SU-DHL-6 (cell line): ENCODE measurements at regions not wholly inside any gene's neighbourhood (a gene's known extent, or its start where the extent isn't known, plus 50 kb on each side); places are given as distances from the start of the nearest gene placed in this dataset.

Source experiments
- H2AFZ ChIP-seq: fragments of 200-600 bp; sonication (generic); 2 replicates; pipeline ENCODE4 v1.6.1; 2014; ENCODE audit warnings: low read depth, mild to moderate bottlenecking, moderate library complexity, mixed read lengths, antibody characterized with exemption, low read length; ENCODE audit not compliant: severe bottlenecking
- H3F3A ChIP-seq: fragments of 200-600 bp; shearing (Covaris generic); 2 replicates; pipeline ENCODE4 v1.6.0; 2016; ENCODE audit warnings: antibody characterized with exemption, mild to moderate bottlenecking; ENCODE audit not compliant: insufficient read depth
- H3K27ac ChIP-seq: fragments of 200-600 bp; sonication (generic); 2 replicates; pipeline ENCODE4 v1.5.1; 2016; ENCODE audit warnings: low read depth, mild to moderate bottlenecking, low read length, moderate library complexity, mixed read lengths
- H3K27me3 ChIP-seq: fragments of 200-600 bp; sonication (generic), shearing (Covaris generic); 2 replicates; pipeline ENCODE4 v1.6.0; 2014; ENCODE audit warnings: mild to moderate bottlenecking, low read length
- H3K36me3 ChIP-seq: fragments of 200-600 bp; sonication (generic); 2 replicates; pipeline ENCODE4 v1.6.1; 2014; ENCODE audit warnings: mild to moderate bottlenecking, low read length, mixed read lengths
- H3K4me2 ChIP-seq: fragments of 300-600, 200-600 bp; shearing (Covaris generic), sonication (generic); 2 replicates; pipeline ENCODE4 v1.6.0; 2014; ENCODE audit warnings: low read length, low read depth, mild to moderate bottlenecking; ENCODE audit not compliant: poor library complexity, severe bottlenecking
- H3K4me3 ChIP-seq: fragments of 200-600 bp; sonication (generic); 2 replicates; pipeline ENCODE4 v1.5.1; 2014; ENCODE audit warnings: antibody characterized with exemption, low read length, mild to moderate bottlenecking, mixed read lengths; ENCODE audit not compliant: insufficient read depth, poor library complexity, severe bottlenecking
- H3K79me2 ChIP-seq: fragments of 200-600 bp; sonication (generic); 2 replicates; pipeline ENCODE4 v1.6.1; 2014; ENCODE audit warnings: mild to moderate bottlenecking, low read length, moderate library complexity; ENCODE audit not compliant: insufficient read depth
- H3K9ac ChIP-seq: fragments of 200-600 bp; sonication (generic); 2 replicates; pipeline ENCODE4 v1.7.0; 2014; ENCODE audit warnings: mild to moderate bottlenecking, low read length
- H3K9me2 ChIP-seq: fragments of 200-600 bp; sonication (generic); replicated peaks from 2 replicates; pipeline ENCODE4 v1.6.1; 2014; ENCODE audit warnings: low read length; ENCODE audit not compliant: insufficient read depth
- H3K9me3 ChIP-seq: fragments of 200-600 bp; sonication (generic); 2 replicates; pipeline ENCODE4 v1.6.1; 2014; ENCODE audit warnings: low read length, mixed read lengths; ENCODE audit not compliant: insufficient read depth
- H4K20me1 ChIP-seq: fragments of 200-600 bp; sonication (generic); 2 replicates; pipeline ENCODE4 v1.6.1; 2014; ENCODE audit warnings: low read depth, mild to moderate bottlenecking, antibody characterized with exemption, low read length, moderate library complexity, mixed read lengths
- CTCF ChIP-seq: fragments of 200-600 bp; sonication (generic); IDR thresholded peaks from one replicate; pipeline ENCODE4 v1.5.1; 2017; ENCODE audit warnings: antibody characterized with exemption, mild to moderate bottlenecking, low read length, moderate library complexity; ENCODE audit not compliant: insufficient read depth, poor library complexity, severe bottlenecking
- EZH2phosphoT487 ChIP-seq: fragments of 200-600 bp; sonication (generic), shearing (Covaris generic); conservative IDR thresholded peaks from 2 replicates; pipeline ENCODE4 v1.6.1; 2018; ENCODE audit warnings: mild to moderate bottlenecking, antibody characterized with exemption, low read length, moderate library complexity, mixed read lengths

- H3K27ac ChIP-seq: no peak overlapping the region
- no peaks in the 10 kb centered on the region for H3F3A ChIP-seq
- H3K9me3 ChIP-seq: no peaks in the 10 kb centered on the region
- no peak overlapping the region for H3K4me2 ChIP-seq
- TF ChIP-seq CTCF: no peak
- TF ChIP-seq EZH2phosphoT487: no peak
- no peaks in the 10 kb centered on the region for H4K20me1 ChIP-seq
- no peaks in the 10 kb centered on the region for H3K27me3 ChIP-seq
- no peak overlapping the region for H3K9ac ChIP-seq
- H3K9me2 ChIP-seq: no peaks in the 10 kb centered on the region
- H3K36me3 ChIP-seq: no peaks in the 10 kb centered on the region
- no peak overlapping the region for H2AFZ ChIP-seq
- no peaks in the 10 kb centered on the region for H3K79me2 ChIP-seq
- no peak overlapping the region for H3K4me3 ChIP-seq
Measured at GRCh38 chr16:85978291-85978775, 79.4 kb downstream of the IRF8 start.

DNA sequence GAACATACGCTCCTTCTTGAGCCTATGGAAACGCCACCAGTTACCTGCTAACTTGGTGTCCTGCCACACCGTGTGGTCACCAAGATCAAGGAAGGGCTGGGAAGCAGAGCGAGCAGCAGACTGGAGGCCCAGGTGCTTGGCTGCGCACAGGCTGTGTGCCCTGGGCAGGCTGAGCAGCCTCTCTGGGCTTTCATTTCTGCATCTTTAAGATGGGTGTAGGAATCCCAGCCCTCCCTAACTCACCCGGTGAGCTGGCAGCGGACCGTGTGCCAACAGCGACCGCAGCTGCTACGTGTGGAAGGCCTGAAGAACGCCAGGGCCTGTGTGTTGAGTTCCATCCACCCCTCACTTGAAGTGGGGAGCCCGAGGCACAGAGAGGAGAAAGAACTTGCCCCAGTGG, 80.0 kb downstream of the IRF8 start:
- Histone ChIP-seq H3K27me3 (no peaks in the 10 kb centered on the region), H3K4me2 (no peak overlapping the region)
- TF ChIP-seq CTCF (no peak), EZH2phosphoT487 (no peak)

DNA sequence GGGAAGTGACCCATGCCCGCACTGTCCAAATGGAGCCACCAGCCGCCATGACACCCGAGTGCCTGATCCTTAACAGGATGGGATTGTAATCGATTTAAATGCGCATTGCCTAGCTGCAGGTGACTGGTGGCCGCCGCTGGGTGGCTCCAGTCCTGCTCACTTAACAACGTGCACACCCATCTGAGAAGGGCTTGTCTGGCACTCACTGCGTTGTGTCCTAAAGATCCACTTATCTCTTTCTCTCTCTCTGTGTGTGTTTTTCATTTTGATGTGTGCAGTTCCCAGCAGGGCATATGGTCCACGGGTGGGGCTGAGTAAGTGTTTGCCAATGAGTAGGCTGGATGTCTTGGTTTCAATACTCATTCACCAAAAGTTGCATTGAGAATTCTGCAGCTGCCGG, 80.6 kb downstream of the IRF8 start:
- H3K9me3 ChIP-seq: no peaks in the 10 kb centered on the region
- H4K20me1 ChIP-seq: no peaks in the 10 kb centered on the region
- no peaks in the 10 kb centered on the region for H3K9me2 ChIP-seq
- no peak overlapping the region for H3K9ac ChIP-seq
- no peak overlapping the region for H3K4me3 ChIP-seq
- TF ChIP-seq CTCF (peak; percentile 13), EZH2phosphoT487 (no peak)
- H3K27ac ChIP-seq: no peak overlapping the region
- H3K27me3 ChIP-seq: no peaks in the 10 kb centered on the region
- H3K36me3 ChIP-seq: no peaks in the 10 kb centered on the region
- no peak overlapping the region for H2AFZ ChIP-seq
- H3K79me2 ChIP-seq: no peaks in the 10 kb centered on the region
- no peak overlapping the region for H3K4me2 ChIP-seq
- H3F3A ChIP-seq: no peaks in the 10 kb centered on the region

More for the DNA sequence above, 80.0 kb downstream of the IRF8 start:
- Histone ChIP-seq H2AFZ (no peak overlapping the region), H3K79me2 (no peaks in the 10 kb centered on the region), H3K4me3 (no peak overlapping the region), H3K9ac (no peak overlapping the region), H3K36me3 (no peaks in the 10 kb centered on the region), H3K9me2 (no peaks in the 10 kb centered on the region), H3K9me3 (no peaks in the 10 kb centered on the region), H4K20me1 (no peaks in the 10 kb centered on the region), H3K27ac (no peak overlapping the region), H3F3A (no peaks in the 10 kb centered on the region)
